ENCODE measurements at regions not wholly inside any gene's neighbourhood (a gene's known extent, or its start where the extent isn't known, plus 50 kb on each side); places are given as distances from the start of the nearest gene placed in this dataset.

DNA sequence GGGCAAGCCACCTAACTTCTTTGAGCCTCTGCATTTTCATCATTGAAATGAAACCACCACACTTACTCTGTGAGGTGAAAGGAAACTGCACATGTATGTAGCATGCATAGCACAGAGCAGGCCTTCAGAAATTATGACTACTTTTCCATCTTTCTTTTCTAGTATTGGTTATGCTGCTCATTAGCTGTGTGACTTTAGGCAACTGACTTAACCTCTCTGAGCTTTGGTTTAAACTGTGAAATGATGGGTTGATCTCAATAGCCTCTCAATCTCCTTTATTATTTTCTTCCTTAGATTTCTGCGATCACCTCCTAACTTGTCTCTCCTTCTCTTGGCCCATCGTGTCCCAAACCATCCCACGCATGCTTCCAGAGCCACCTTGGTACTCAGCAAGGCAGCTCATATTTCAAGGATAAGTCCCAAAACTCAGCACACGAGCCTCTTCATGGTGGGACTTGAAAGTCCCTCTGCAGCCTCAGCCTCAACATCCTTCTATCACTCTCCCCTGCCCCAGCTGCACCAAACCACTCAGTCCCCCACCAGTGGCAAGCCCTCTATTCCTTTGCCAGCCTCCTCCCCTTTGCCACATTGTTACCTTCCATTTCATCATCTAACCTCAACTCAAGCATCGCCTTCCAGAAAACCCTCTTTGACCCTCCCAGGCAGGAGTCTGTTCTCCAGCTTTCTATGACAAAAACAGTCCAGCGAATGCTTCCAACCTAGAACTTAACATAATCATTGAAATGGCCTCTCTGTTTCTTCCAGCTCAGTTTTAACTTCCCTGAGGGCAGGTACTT is 60.3 kb upstream of the DNAH5 start:
- no peak overlapping the region for H3K4me3 ChIP-seq (ENCODE audit: low read depth in 1 of 3, low read length in 3 of 3)
- H3K36me3 ChIP-seq (ENCODE audit: control insufficient read depth in 3 of 3, insufficient read depth in 2 of 3, low read depth in 1 of 3, low read length in 3 of 3) = no peaks in the 10 kb centered on the region
- no peak overlapping the region for H3K27ac ChIP-seq (ENCODE audit: low read depth in 1 of 3, low read length in 2 of 3)
- no peaks in the 10 kb centered on the region for H3K4me1 ChIP-seq (ENCODE audit: control insufficient read depth in 3 of 3, insufficient read depth in 2 of 3, low read depth in 1 of 3, low read length in 2 of 3)
- WGBS, 3 donors = 75 to 83% (median 82%) methylated on average over 6 of the region's 6 CpGs
- peaks cover 0 to 4% of the 10 kb centered on the region in 2 donors for H3K9me3 ChIP-seq (ENCODE audit: control insufficient read depth in 2 of 2, insufficient read depth in 1 of 2, low read depth in 1 of 2, low read length in 1 of 2)
- H3K27me3 ChIP-seq (ENCODE audit: control insufficient read depth in 3 of 3, insufficient read depth in 3 of 3, low read length in 3 of 3) = peaks cover 0 to 22% (median 0%) of the 10 kb centered on the region in 3 donors
- DNase-seq = no peak
- FAIRE-seq = no peak

DNA sequence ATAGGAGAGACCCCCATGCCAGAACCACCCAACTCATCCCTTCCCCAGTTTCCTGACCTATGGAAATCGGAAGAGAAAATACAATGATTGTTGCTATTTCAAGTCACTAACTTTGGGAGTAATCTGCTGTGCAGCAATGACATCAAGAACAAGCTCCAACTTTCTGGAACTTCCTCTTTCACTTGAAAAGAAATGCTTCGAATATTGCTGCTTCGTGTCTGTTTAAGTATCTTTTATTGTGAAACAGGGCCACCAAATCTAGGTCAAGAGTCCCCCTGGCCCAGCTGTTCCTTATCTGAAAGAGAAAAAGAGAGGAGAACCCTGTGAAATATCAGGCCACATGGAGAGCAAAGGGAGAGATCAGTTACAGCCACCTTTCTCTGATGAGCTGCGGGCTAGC is 59.4 kb upstream of the DNAH5 start:
- Histone ChIP-seq H3K27me3 (ENCODE audit: control insufficient read depth in 3 of 3, insufficient read depth in 3 of 3, low read length in 3 of 3) (peaks cover 0 to 19% (median 0%) of the 10 kb centered on the region in 3 donors), H3K9me3 (ENCODE audit: control insufficient read depth in 2 of 2, insufficient read depth in 1 of 2, low read depth in 1 of 2, low read length in 1 of 2) (peaks cover 0 to 4% of the 10 kb centered on the region in 2 donors), H3K27ac (ENCODE audit: low read depth in 1 of 3, low read length in 2 of 3) (no peak overlapping the region), H3K4me3 (ENCODE audit: low read depth in 1 of 3, low read length in 3 of 3) (no peak overlapping the region), H3K4me1 (ENCODE audit: control insufficient read depth in 3 of 3, insufficient read depth in 2 of 3, low read depth in 1 of 3, low read length in 2 of 3) (no peaks in the 10 kb centered on the region), H3K36me3 (ENCODE audit: control insufficient read depth in 3 of 3, insufficient read depth in 2 of 3, low read depth in 1 of 3, low read length in 3 of 3) (no peaks in the 10 kb centered on the region)
- no peak for DNase-seq
- WGBS, 3 donors = 70 to 78% (median 78%) methylated on average over 4 of the region's 4 CpGs
- FAIRE-seq = no peak

DNA sequence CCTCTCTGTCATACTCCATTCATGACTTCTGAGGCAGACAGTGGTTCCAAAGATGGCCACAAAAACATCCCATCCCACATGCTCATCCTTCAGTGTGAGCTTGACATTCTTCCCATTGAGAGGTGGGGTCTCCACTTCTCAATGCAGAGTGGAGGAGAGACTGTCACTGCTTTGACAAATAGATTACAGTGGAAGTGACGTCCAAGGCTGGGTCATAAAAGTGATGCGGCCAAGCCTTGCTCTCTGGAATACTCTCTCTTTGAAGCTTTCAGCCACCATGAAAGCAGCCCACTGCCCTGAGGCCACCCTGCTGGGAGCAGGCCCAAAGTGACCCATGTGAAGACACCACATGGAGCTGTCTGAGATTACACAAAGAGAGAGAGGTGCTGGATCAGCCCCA is 59.0 kb upstream of the DNAH5 start:
- 80 to 86% (median 84%) methylated on average over 2 of the region's 2 CpGs for WGBS, 3 donors
- H3K27me3 ChIP-seq (ENCODE audit: control insufficient read depth in 3 of 3, insufficient read depth in 3 of 3, low read length in 3 of 3) = peaks cover 0 to 19% (median 0%) of the 10 kb centered on the region in 3 donors
- H3K36me3 ChIP-seq (ENCODE audit: control insufficient read depth in 3 of 3, insufficient read depth in 2 of 3, low read depth in 1 of 3, low read length in 3 of 3) = no peaks in the 10 kb centered on the region
- no peak for FAIRE-seq
- peaks cover 0 to 4% of the 10 kb centered on the region in 2 donors for H3K9me3 ChIP-seq (ENCODE audit: control insufficient read depth in 2 of 2, insufficient read depth in 1 of 2, low read depth in 1 of 2, low read length in 1 of 2)
- no peak overlapping the region for H3K4me3 ChIP-seq (ENCODE audit: low read depth in 1 of 3, low read length in 3 of 3)
- no peak for DNase-seq
- H3K4me1 ChIP-seq (ENCODE audit: control insufficient read depth in 3 of 3, insufficient read depth in 2 of 3, low read depth in 1 of 3, low read length in 2 of 3) = no peaks in the 10 kb centered on the region
- H3K27ac ChIP-seq (ENCODE audit: low read depth in 1 of 3, low read length in 2 of 3) = no peak overlapping the region

DNA sequence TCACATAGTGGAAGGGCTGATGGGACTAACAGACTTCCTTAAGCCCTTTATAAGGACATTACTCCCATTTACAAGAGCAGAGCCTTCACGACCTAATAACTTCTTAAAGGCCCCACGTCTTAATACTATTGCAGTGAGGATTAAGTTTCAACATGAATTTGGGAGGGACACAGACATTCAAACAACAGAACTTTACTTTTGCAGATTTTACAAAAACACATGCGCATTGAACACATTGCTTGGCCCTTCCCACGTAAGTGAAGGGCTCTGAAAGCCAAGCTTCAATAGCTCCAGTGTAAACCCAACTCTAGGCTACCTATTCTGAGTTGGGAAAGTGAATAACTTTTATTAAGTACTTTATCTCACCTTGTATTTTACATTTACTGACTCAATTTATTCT is 53.8 kb upstream of the DNAH5 start:
- no peaks in the 10 kb centered on the region for H3K9me3 ChIP-seq (ENCODE audit: control insufficient read depth in 2 of 2, insufficient read depth in 1 of 2, low read depth in 1 of 2, low read length in 1 of 2)
- H3K4me3 ChIP-seq (ENCODE audit: low read depth in 1 of 3, low read length in 3 of 3) = no peak overlapping the region
- H3K27ac ChIP-seq (ENCODE audit: low read depth in 1 of 3, low read length in 2 of 3) = no peak overlapping the region
- WGBS, 3 donors = 49 to 71% (median 53%) methylated on average over 4 of the region's 4 CpGs
- H3K4me1 ChIP-seq (ENCODE audit: control insufficient read depth in 3 of 3, insufficient read depth in 2 of 3, low read depth in 1 of 3, low read length in 2 of 3) = no peaks in the 10 kb centered on the region
- peaks cover 0 to 13% (median 2%) of the 10 kb centered on the region in 3 donors for H3K27me3 ChIP-seq (ENCODE audit: control insufficient read depth in 3 of 3, insufficient read depth in 3 of 3, low read length in 3 of 3)
- no peak for FAIRE-seq
- no peak for DNase-seq
- no peaks in the 10 kb centered on the region for H3K36me3 ChIP-seq (ENCODE audit: control insufficient read depth in 3 of 3, insufficient read depth in 2 of 3, low read depth in 1 of 3, low read length in 3 of 3)

DNA sequence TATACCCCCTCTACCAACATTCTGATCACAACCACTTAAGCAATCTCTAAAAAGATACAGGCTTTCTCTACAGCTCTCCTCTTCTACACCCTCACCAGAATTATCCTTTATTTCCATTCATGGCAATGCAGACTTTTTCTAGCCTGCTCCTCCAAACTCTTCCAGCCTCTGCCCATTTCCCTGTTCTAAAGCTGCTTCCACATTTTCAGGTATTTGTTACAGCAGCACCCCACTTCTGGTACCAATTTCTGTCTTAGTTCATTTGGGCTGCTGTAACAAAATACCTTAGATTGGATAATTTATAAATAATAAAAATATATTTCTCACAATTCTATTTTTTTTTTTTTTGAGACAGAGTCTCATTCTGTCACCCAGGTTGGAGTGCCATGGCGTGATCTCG is 53.0 kb upstream of the DNAH5 start:
- FAIRE-seq (no peak), DNase-seq (no peak)
- WGBS, 3 donors = 92 to 93% (median 93%) methylated on average over 2 of the region's 2 CpGs
- no peak overlapping the region for H3K27ac ChIP-seq (ENCODE audit: low read depth in 1 of 3, low read length in 2 of 3)
- no peak overlapping the region for H3K4me3 ChIP-seq (ENCODE audit: low read depth in 1 of 3, low read length in 3 of 3)
- peaks cover 0 to 13% (median 2%) of the 10 kb centered on the region in 3 donors for H3K27me3 ChIP-seq (ENCODE audit: control insufficient read depth in 3 of 3, insufficient read depth in 3 of 3, low read length in 3 of 3)
- H3K9me3 ChIP-seq (ENCODE audit: control insufficient read depth in 2 of 2, insufficient read depth in 1 of 2, low read depth in 1 of 2, low read length in 1 of 2) = no peaks in the 10 kb centered on the region
- no peaks in the 10 kb centered on the region for H3K4me1 ChIP-seq (ENCODE audit: control insufficient read depth in 3 of 3, insufficient read depth in 2 of 3, low read depth in 1 of 3, low read length in 2 of 3)
- no peaks in the 10 kb centered on the region for H3K36me3 ChIP-seq (ENCODE audit: control insufficient read depth in 3 of 3, insufficient read depth in 2 of 3, low read depth in 1 of 3, low read length in 3 of 3)

DNA sequence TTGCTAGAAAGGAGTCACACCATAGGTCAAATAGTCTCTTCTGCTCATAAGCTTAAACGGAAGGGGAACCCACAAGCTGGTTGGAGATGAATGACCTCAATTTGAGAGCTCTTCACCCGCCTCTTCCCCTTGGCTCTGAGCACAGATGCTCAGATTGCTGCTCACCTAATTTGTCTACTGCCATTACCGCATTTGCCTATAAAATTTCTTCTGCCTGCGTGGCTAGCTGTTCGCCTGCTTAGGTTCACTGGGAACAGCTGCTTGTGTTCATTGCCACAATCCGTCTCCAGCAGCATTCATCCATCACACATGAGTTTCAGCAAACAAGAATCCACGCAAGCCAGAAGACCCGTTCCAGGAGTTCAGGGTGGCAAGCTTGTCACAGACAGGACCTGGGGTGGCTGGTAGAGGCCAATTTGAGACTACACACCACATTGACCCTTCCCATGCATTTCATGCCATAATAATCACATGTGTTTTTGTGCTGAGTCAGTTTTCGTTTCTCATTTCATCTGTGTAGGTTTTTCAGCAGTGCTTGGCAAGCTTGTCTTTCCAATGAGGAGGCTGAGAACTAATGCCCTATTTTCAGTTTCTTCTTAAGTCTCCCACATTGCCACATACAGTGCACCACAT is 50.2 kb upstream of the DNAH5 start:
- no peak for DNase-seq
- Histone ChIP-seq H3K4me1 (ENCODE audit: control insufficient read depth in 3 of 3, insufficient read depth in 2 of 3, low read depth in 1 of 3, low read length in 2 of 3) (no peaks in the 10 kb centered on the region), H3K36me3 (ENCODE audit: control insufficient read depth in 3 of 3, insufficient read depth in 2 of 3, low read depth in 1 of 3, low read length in 3 of 3) (no peaks in the 10 kb centered on the region), H3K4me3 (ENCODE audit: low read depth in 1 of 3, low read length in 3 of 3) (no peak overlapping the region), H3K27me3 (ENCODE audit: control insufficient read depth in 3 of 3, insufficient read depth in 3 of 3, low read length in 3 of 3) (peaks cover 0 to 13% (median 2%) of the 10 kb centered on the region in 3 donors), H3K9me3 (ENCODE audit: control insufficient read depth in 2 of 2, insufficient read depth in 1 of 2, low read depth in 1 of 2, low read length in 1 of 2) (no peaks in the 10 kb centered on the region), H3K27ac (ENCODE audit: low read depth in 1 of 3, low read length in 2 of 3) (no peak overlapping the region)
- 60 to 70% (median 61%) methylated on average over 9 of the region's 9 CpGs for WGBS, 3 donors
- no peak for FAIRE-seq
